Panc1 (cell line): ENCODE measurements at regions not wholly inside any gene's neighbourhood (a gene's known extent, or its start where the extent isn't known, plus 50 kb on each side); places are given as distances from the start of the nearest gene placed in this dataset.

Experiments used
- ATAC-seq: fragments of 200-7000 bp; cut with Tn5 transposase; 2 replicates; pipeline ENCODE4 v1.9.1; 2020; ENCODE audit warnings: mild to moderate bottlenecking, moderate library complexity
- BruUV-seq: library from RNA; stranded (reverse); fragments of 400-500 nt; replicated peaks from 2 replicates; lab custom pipeline; 2021; lab: Mats Ljungman, UMichigan
- CTCF ChIA-PET: fragments of 300-600 bp; sonication (Branson Sonifier 250); formaldehyde crosslinking; loops from one replicate; lab custom pipeline; 2022; ENCODE audit warnings: antibody characterized with exemption; lab: Charles Lee
- POLR2A ChIA-PET: fragments of 300-600 bp; sonication (Branson Sonifier 250); formaldehyde crosslinking; loops from one replicate; lab custom pipeline; 2022; ENCODE audit warnings: antibody characterized with exemption; lab: Charles Lee
- DNase-seq: peaks from one replicate; pipeline ENCODE4 v3.0.0-alpha.2; 2010; ENCODE audit warnings: low read depth, low spot score
- H3K27ac ChIP-seq: 2 replicates; pipeline ENCODE4 v1.5.1; 2011; ENCODE audit warnings: mild to moderate bottlenecking, low read length, inconsistent platforms
- H3K27me3 ChIP-seq: fragments of 200-500 bp; sonication (Bioruptor generic); 2 replicates; pipeline ENCODE4 v1.6.0; 2014; ENCODE audit warnings: low read length, inconsistent platforms; ENCODE audit not compliant: control insufficient read depth, insufficient read depth
- H3K36me3 ChIP-seq: fragments of 200-500 bp; sonication (Bioruptor generic); 2 replicates; pipeline ENCODE4 v1.5.1; 2014; ENCODE audit warnings: inconsistent platforms, mild to moderate bottlenecking, low read length, moderate library complexity; ENCODE audit not compliant: control insufficient read depth, insufficient read depth
- H3K4me1 ChIP-seq: 2 replicates; pipeline ENCODE4 v1.5.1; 2011; ENCODE audit warnings: inconsistent platforms, mild to moderate bottlenecking, low read length, moderate library complexity; ENCODE audit not compliant: control insufficient read depth, insufficient read depth
- H3K4me3 ChIP-seq, 2 experiments: 2 replicates each; pipeline ENCODE4 v1.5.1; 2011 to 2012; ENCODE audit warnings: low read depth in 2 of 2, low read length in 2 of 2, mild to moderate bottlenecking in 2 of 2, inconsistent platforms in 1 of 2, moderate library complexity in 1 of 2
- H3K9me3 ChIP-seq: fragments of 200-500 bp; sonication (Bioruptor generic); 2 replicates; pipeline ENCODE4 v1.5.1; 2014; ENCODE audit warnings: low read depth, mild to moderate bottlenecking, inconsistent platforms, low read length, moderate library complexity; ENCODE audit not compliant: control insufficient read depth, insufficient read depth
- CTCF ChIP-seq: fragments of 450-650 bp; IDR thresholded peaks from 2 replicates; pipeline ENCODE4 v1.5.1; 2017; ENCODE audit warnings: mild to moderate bottlenecking
- POLR2AphosphoS5 ChIP-seq: IDR thresholded peaks from 2 replicates; pipeline ENCODE4 v1.6.1; 2012; ENCODE audit warnings: mild to moderate bottlenecking, low read depth, low read length, moderate library complexity
- REST ChIP-seq, 2 experiments: IDR thresholded peaks; 2 replicates each; pipeline ENCODE4 v1.6.1; 2011 to 2012; ENCODE audit warnings: low read depth in 2 of 2, control low read depth in 1 of 2, low read length in 1 of 2, mild to moderate bottlenecking in 1 of 2, moderate library complexity in 1 of 2; ENCODE audit not compliant: insufficient read depth in 1 of 2
- SIN3A ChIP-seq: IDR thresholded peaks from 2 replicates; pipeline ENCODE4 v1.6.1; 2012; ENCODE audit warnings: low read depth, mild to moderate bottlenecking, low read length, moderate library complexity, borderline replicate concordance; ENCODE audit not compliant: insufficient read depth
- TCF7L2 ChIP-seq: IDR thresholded peaks from 2 replicates; pipeline ENCODE4 v1.6.1; 2011; ENCODE audit warnings: mild to moderate bottlenecking, low read depth, low read length, inconsistent platforms
- in situ Hi-C: cut with HindIII; loops from 2 replicates; pipeline ENCODE4 v1.10.0; 2016; ENCODE audit warnings: low sequenced_read_pairs, low pct_unique_long_range_greater_than_20kb
- intact Hi-C: fragments of 100-400 bp; cut with micrococcal nuclease; formaldehyde crosslinking; loops from one replicate; pipeline ENCODE4 v1.10.0; 2022; ENCODE audit not compliant: unreplicated experiment

GRCh38 chr3:145531548-145531947 is 629.4 kb downstream of the PLOD2 start:
- no peaks in the 10 kb centered on the region for H3K27me3 ChIP-seq
- ATAC-seq (no peak), DNase-seq (no peak)
- POLR2A ChIA-PET: no interaction called here
- no peak overlapping the region for H3K4me3 ChIP-seq
- in situ Hi-C loops (no loop called here), intact Hi-C loops (no loop called here)
- H3K9me3 ChIP-seq: no peaks in the 10 kb centered on the region
- H3K36me3 ChIP-seq: no peaks in the 10 kb centered on the region
- no peak for TF ChIP-seq CTCF
- no peak for TF ChIP-seq POLR2AphosphoS5
- no peak for TF ChIP-seq SIN3A
- no peak for TF ChIP-seq TCF7L2
- TF ChIP-seq REST (IDR thresholded peaks at IDR 0.05; ENCODE audit: insufficient read depth in 1 of 2, low read depth in 2 of 2, low read length in 1 of 2): no peak
- H3K27ac ChIP-seq: no peak overlapping the region
- CTCF ChIA-PET: no interaction called here
- no TSS peak for BruUV-seq
- H3K4me1 ChIP-seq: no peaks in the 10 kb centered on the region

GRCh38 chr3:145533696-145534095 is 627.3 kb downstream of the PLOD2 start:
- intact Hi-C loops (no loop called here), in situ Hi-C loops (no loop called here)
- no peaks in the 10 kb centered on the region for H3K9me3 ChIP-seq
- H3K27me3 ChIP-seq: no peaks in the 10 kb centered on the region
- H3K4me1 ChIP-seq: no peaks in the 10 kb centered on the region
- H3K27ac ChIP-seq: no peak overlapping the region
- BruUV-seq: no TSS peak
- H3K36me3 ChIP-seq: no peaks in the 10 kb centered on the region
- ChIA-PET POLR2A (no interaction called here), CTCF (no interaction called here)
- no peak overlapping the region for H3K4me3 ChIP-seq
- ATAC-seq: no peak
- TF ChIP-seq SIN3A: no peak
- TF ChIP-seq POLR2AphosphoS5: no peak
- no peak for TF ChIP-seq TCF7L2
- no peak for TF ChIP-seq CTCF
- no peak for TF ChIP-seq REST (IDR thresholded peaks at IDR 0.05; ENCODE audit: insufficient read depth in 1 of 2, low read depth in 2 of 2, low read length in 1 of 2)
- DNase-seq: no peak
